ENCODE measurements at regions not wholly inside any gene's neighbourhood (a gene's known extent, or its start where the extent isn't known, plus 50 kb on each side); places are given as distances from the start of the nearest gene placed in this dataset.
"Not testable (repeated sequence)": the region's sequence is repeated elsewhere in the genome, so short reads cannot be mapped to it uniquely, and the experiment has no call there.

- TF ChIP-seq, protein P1, sequence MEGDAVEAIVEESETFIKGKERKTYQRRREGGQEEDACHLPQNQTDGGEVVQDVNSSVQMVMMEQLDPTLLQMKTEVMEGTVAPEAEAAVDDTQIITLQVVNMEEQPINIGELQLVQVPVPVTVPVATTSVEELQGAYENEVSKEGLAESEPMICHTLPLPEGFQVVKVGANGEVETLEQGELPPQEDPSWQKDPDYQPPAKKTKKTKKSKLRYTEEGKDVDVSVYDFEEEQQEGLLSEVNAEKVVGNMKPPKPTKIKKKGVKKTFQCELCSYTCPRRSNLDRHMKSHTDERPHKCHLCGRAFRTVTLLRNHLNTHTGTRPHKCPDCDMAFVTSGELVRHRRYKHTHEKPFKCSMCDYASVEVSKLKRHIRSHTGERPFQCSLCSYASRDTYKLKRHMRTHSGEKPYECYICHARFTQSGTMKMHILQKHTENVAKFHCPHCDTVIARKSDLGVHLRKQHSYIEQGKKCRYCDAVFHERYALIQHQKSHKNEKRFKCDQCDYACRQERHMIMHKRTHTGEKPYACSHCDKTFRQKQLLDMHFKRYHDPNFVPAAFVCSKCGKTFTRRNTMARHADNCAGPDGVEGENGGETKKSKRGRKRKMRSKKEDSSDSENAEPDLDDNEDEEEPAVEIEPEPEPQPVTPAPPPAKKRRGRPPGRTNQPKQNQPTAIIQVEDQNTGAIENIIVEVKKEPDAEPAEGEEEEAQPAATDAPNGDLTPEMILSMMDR (conservative IDR thresholded peaks at IDR 0.05; ENCODE audit: low read depth, low read length): no peak
- Histone ChIP-seq H3K9ac (no peak overlapping the region), H3K36me3 (ENCODE audit: insufficient read depth) (no peaks in the 10 kb centered on the region), H3K79me2 (ENCODE audit: insufficient read depth, low read depth) (no peaks in the 10 kb centered on the region), H3K27me3 (ENCODE audit: insufficient read depth, low read depth) (no peaks in the 10 kb centered on the region), H3K27ac (no peak overlapping the region), H3K4me1 (ENCODE audit: low read depth, poor library complexity, severe bottlenecking) (no peaks in the 10 kb centered on the region), H4K20me1 (ENCODE audit: insufficient read depth) (no peaks in the 10 kb centered on the region), H3K4me2 (no peak overlapping the region), H2AFZ (ENCODE audit: low read depth) (no peak overlapping the region), H3K4me3 (IDR thresholded peaks at IDR 0.05; ENCODE audit: insufficient read depth, low read depth, low read length) (no peak overlapping the region)
Observed at GRCh38 chr5:33205727-33206410, 234.9 kb upstream of the TARS1 start.

GRCh38 chr5:33206962-33207506, 233.7 kb upstream of the TARS1 start:
- Histone ChIP-seq H3K4me3 (IDR thresholded peaks at IDR 0.05; ENCODE audit: insufficient read depth, low read depth, low read length) (no peak overlapping the region), H3K79me2 (ENCODE audit: insufficient read depth, low read depth) (no peaks in the 10 kb centered on the region), H3K4me1 (ENCODE audit: low read depth, poor library complexity, severe bottlenecking) (no peaks in the 10 kb centered on the region), H3K27me3 (ENCODE audit: insufficient read depth, low read depth) (no peaks in the 10 kb centered on the region), H3K36me3 (ENCODE audit: insufficient read depth) (no peaks in the 10 kb centered on the region), H3K9ac (no peak overlapping the region), H3K4me2 (no peak overlapping the region), H4K20me1 (ENCODE audit: insufficient read depth) (no peaks in the 10 kb centered on the region), H2AFZ (ENCODE audit: low read depth) (no peak overlapping the region), H3K27ac (no peak overlapping the region)
- TF ChIP-seq, protein P1 (conservative IDR thresholded peaks at IDR 0.05; ENCODE audit: low read depth, low read length): no peak

DNA sequence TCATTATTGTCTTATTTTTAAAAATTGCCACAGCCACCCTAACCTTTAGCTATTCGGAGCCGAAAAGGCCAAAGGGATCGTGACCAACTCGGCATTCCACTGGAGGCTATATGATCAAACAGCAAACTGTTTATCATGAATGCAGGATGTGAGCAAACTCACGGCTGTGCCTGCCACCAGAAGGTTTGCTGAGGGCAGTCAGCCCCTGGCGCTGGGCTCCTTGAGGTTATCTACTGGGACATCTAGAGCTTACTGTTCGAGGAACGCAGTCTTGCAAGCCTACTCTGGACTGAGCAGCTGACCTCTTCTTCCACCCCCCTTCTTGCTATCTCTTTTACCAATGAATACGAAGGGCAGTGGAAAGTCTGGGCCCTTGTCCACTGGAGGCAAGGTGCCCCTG, 231.5 kb upstream of the TARS1 start:
- H3K27me3 ChIP-seq (ENCODE audit: insufficient read depth, low read depth): no peaks in the 10 kb centered on the region
- no peak overlapping the region for H2AFZ ChIP-seq (ENCODE audit: low read depth)
- TF ChIP-seq, protein P1 (conservative IDR thresholded peaks at IDR 0.05; ENCODE audit: low read depth, low read length): no peak
- H3K4me2 ChIP-seq: no peak overlapping the region
- no peak overlapping the region for H3K4me3 ChIP-seq (IDR thresholded peaks at IDR 0.05; ENCODE audit: insufficient read depth, low read depth, low read length)
- no peaks in the 10 kb centered on the region for H3K36me3 ChIP-seq (ENCODE audit: insufficient read depth)
- no peaks in the 10 kb centered on the region for H3K79me2 ChIP-seq (ENCODE audit: insufficient read depth, low read depth)
- H3K27ac ChIP-seq: no peak overlapping the region
- no peaks in the 10 kb centered on the region for H4K20me1 ChIP-seq (ENCODE audit: insufficient read depth)
- H3K9ac ChIP-seq: no peak overlapping the region
- H3K4me1 ChIP-seq (ENCODE audit: low read depth, poor library complexity, severe bottlenecking): no peaks in the 10 kb centered on the region

GRCh38 chr5:33210221-33210620, 230.5 kb upstream of the TARS1 start:
- not testable (repeated sequence) for H3K4me3 ChIP-seq (IDR thresholded peaks at IDR 0.05; ENCODE audit: insufficient read depth, low read depth, low read length); H3K79me2 ChIP-seq (ENCODE audit: insufficient read depth, low read depth); H3K27ac ChIP-seq

GRCh38 chr5:33210978-33211377, 229.8 kb upstream of the TARS1 start:
- Histone ChIP-seq H3K27me3 (ENCODE audit: insufficient read depth, low read depth) (no peaks in the 10 kb centered on the region), H3K4me1 (ENCODE audit: low read depth, poor library complexity, severe bottlenecking) (no peaks in the 10 kb centered on the region)

More at GRCh38 chr5:33210221-33210620, 230.5 kb upstream of the TARS1 start:
- not testable (repeated sequence) for H3K4me2 ChIP-seq; H3K36me3 ChIP-seq (ENCODE audit: insufficient read depth); H3K9ac ChIP-seq; H4K20me1 ChIP-seq (ENCODE audit: insufficient read depth); H2AFZ ChIP-seq (ENCODE audit: low read depth); H3K4me1 ChIP-seq (ENCODE audit: low read depth, poor library complexity, severe bottlenecking); H3K27me3 ChIP-seq (ENCODE audit: insufficient read depth, low read depth)

More at GRCh38 chr5:33210978-33211377, 229.8 kb upstream of the TARS1 start:
- TF ChIP-seq, protein P1 (conservative IDR thresholded peaks at IDR 0.05; ENCODE audit: low read depth, low read length): no peak
- Histone ChIP-seq H4K20me1 (ENCODE audit: insufficient read depth) (no peaks in the 10 kb centered on the region), H2AFZ (ENCODE audit: low read depth) (no peak overlapping the region), H3K4me2 (no peak overlapping the region), H3K27ac (no peak overlapping the region), H3K36me3 (ENCODE audit: insufficient read depth) (no peaks in the 10 kb centered on the region), H3K9ac (no peak overlapping the region), H3K79me2 (ENCODE audit: insufficient read depth, low read depth) (no peaks in the 10 kb centered on the region), H3K4me3 (IDR thresholded peaks at IDR 0.05; ENCODE audit: insufficient read depth, low read depth, low read length) (no peak overlapping the region)

Data from KMS-11 (cell line).